Stimulated activated CD8-positive, alpha-beta memory T cell treated with anti-CD3 and anti-CD28 coated beads, Interleukin-4, amount 100 ng/mL, for 4 hours (primary cell): ENCODE measurements at regions not wholly inside any gene's neighbourhood (a gene's known extent, or its start where the extent isn't known, plus 50 kb on each side); places are given as distances from the start of the nearest gene placed in this dataset.
"Not testable (repeated sequence)": the region's sequence is repeated elsewhere in the genome, so short reads cannot be mapped to it uniquely, and the experiment has no call there.

Experiments used
- DNase-seq, 2 donors: peaks; one replicate each; pipeline ENCODE4 v3.0.0-alpha.2; 2020; ENCODE audit warnings: low read depth in 2 of 2, low spot score in 1 of 2

DNA sequence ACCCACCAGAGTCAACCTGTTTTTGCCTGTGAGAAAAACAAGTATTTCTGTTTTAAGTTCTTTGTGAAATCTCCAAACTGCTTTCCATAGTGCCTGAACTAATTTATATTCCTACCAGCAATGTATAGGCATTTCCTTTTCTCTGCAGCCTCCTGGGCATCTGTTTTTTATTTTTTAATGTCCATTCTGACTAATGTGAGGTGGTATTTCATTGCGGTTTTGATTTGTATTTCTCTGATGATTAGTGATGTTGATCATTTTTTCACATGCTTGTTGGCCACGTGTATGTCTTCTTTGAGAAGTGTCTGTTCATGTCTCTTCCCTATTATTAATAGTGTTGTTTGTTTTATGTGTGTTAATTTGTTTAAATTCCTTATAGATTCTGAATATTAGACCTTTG lies 820.5 kb downstream of the MCTP2 start:
- no peak for DNase-seq

- DNase-seq = no peak
Observed at GRCh38 chr15:95059346-95059905, 828.1 kb downstream of the MCTP2 start.

- DNase-seq = no peak
Observed at GRCh38 chr15:95068701-95069521, 837.5 kb downstream of the MCTP2 start.

DNA sequence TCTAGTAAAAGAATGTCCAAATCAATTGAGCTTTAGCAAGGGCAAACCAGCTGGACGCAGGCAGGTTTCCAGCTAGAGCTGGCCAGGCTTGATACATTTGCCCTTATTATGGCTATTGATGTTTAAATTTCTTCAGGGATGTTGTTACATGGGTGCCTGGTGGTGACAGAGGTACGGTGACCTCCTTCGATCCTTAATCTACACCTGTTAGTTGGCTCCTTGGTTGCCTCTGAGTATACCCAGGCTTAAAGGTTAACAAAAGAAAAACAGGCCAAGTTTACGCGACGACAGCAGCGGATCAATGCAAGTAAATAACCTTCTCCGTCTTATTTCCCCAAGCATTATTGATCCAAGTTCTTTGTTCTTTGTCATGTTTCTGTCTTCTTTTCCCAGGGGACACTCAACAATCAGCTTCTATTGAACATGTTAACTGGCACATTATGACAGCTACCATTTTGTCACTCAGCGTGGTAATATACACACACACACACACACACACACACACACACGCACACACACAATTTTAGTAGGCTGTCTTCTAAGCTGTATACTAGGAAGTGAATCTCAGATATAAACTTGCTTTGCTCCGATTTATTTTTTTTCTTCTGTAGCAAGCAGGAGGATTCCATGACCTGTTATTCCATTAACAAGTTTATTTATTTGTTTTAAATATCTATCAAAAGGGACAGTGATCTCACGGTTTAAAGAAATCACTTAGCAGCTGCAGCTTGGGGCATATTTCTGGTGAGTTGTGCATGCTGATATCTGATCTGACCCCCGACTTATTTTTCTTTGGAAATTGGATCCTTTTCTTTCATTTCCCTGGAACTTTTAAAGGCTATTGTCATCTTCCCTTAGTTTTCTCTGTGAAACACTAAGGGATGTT lies 844.7 kb downstream of the MCTP2 start:
- DNase-seq = no peak

DNA sequence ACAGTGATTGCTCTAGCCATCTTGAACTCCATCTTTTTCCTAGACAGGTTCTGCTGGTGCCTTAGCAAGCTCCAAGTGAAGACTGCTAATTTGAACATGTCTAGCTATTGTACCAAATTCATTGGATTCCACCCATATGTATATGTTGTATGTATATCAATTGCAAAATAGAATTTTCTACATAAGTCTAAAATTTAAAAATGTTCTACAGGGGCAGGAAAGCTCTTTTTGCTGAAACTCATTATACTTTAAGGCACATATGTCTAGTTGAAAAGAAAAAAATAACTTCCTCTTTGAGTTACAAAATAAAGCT lies 845.3 kb downstream of the MCTP2 start:
- DNase-seq = no peak

DNA sequence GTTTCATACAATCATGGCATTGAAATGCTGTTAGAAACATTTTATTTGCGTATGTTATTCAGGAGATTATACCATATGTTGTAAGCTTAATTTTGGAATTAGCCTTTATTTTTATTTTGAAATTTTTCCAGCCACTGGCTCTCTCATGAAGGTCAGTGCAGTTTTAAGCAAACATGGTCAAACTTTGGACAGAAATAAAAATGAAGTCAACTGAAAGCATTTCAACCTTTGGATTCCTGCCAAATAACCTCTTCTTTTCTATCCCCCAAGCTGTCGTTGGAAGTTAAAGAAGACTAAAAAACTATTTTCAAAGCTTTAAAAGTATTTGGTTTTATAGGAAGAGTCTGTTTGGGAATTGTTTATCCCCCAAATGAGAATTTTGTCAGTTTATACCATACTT lies 846.6 kb downstream of the MCTP2 start:
- no peak for DNase-seq

DNA sequence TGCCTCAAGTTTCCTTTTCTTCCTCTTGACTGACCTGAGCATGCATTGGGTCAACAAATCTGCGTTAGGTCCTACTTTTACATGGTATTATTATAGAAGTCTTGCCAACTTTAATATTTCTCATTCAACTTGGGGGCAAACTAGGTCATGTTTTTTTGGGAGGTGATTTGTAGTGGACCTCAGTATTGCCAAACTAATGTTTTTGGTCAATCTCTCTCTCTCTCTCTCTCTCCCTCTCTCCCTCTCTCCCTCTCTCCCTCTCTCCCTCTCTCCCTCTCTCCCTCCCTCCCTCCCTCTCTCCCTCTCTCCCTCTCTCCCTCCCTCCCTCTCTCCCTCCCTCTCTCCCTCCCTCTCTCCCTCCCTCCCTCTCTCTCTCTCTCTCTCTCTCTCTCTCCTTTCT lies 848.9 kb downstream of the MCTP2 start:
- not testable (repeated sequence) for DNase-seq

DNA sequence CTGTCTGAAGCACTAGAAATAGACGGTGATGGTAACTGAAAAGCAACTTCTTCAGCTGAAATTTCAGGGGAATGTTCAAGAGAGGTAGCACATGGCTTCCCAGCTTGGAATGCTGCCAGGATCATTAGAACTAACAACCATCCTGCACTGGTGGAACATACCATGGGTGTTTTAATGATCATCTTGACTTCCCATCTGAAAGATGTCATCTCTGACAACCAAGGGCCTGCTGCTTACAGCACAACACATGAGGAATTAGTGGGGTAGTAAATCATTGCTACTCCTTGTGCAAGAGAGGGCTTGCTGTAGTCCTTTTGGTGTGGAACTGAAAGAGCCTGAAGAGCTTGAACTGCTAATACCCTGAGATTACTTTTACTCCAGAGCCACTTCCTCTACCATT lies 853.7 kb downstream of the MCTP2 start:
- no peak for DNase-seq

- DNase-seq = no peak
Observed at GRCh38 chr15:95086531-95087252, 855.3 kb downstream of the MCTP2 start.

DNA sequence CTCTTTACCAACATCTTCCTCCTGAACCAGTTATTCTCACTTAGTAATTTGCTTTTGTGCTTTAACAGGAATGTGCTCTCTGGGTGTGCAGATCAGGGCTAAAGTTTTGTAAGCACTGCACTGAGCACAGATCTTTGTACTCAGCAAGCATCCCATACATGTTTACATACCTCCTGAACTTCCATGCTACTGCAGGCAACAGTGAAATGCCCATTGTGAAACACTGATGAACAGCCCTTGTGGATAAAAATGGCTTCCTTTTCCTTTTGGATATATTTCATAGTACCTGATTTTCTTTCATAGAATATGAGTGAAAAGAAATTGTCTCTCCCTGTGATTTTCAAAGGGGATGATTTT lies 855.9 kb downstream of the MCTP2 start:
- no peak for DNase-seq

DNA sequence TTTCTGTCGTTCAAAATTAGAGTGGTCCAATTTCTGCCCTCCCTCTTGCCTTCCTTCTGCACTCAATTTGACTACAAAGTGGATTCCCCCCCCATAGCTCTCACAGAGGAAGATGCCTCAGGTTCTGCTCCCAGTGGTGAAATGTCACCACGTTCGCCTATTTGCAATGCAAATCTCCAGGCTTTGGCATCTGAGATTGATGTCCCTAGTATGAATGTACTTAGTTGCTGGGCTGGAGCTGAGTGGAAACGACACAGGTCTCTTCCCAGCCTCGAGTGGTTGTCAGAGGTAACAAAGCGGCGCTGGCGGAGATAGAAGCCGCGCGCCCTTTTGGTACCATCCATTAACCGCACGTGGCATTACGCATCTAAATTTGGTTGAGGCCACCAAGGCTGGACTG lies 860.1 kb downstream of the MCTP2 start:
- DNase-seq = no peak

GRCh38 chr15:95095250-95095649 lies 863.9 kb downstream of the MCTP2 start:
- no peak for DNase-seq

DNA sequence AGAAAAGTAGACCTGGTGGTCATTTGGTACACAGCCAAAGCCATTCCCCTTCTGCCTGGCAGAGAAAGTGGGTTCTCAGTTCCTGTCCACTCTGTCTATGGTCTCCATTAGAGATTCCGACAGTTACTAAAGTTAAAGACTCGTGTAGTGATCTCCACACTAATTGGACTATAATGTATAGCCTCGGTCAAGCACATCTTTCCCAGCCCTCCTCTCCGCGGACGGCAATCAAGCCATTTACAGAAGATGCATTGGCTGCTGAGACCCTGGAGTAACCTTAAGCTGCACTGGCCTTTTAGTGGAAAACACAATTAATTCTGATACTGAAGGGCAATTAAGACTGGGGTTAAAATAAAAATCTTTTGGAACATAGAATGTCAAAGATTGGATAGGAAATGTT lies 865.3 kb downstream of the MCTP2 start:
- no peak for DNase-seq

- DNase-seq = no peak
Observed at GRCh38 chr15:95097361-95097760, 866.0 kb downstream of the MCTP2 start.

DNA sequence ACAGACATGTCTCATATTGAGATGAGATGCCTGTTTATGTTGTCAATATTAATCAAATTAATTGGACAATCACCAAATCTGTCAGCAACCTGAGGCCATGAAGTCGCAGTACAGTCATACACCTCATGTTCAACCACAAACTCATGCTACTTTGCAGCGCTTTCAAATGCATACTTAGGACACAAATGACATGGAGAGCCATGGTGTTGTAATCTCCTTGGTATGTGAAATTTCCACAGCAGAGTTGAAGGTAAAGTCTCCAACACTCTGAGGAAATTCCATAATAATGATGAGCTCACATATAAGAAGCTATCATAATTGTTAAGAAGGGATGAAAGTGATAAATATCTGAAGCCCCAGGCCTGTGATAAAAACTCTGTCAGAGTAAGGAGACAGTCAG lies 873.9 kb downstream of the MCTP2 start:
- DNase-seq = no peak

DNA sequence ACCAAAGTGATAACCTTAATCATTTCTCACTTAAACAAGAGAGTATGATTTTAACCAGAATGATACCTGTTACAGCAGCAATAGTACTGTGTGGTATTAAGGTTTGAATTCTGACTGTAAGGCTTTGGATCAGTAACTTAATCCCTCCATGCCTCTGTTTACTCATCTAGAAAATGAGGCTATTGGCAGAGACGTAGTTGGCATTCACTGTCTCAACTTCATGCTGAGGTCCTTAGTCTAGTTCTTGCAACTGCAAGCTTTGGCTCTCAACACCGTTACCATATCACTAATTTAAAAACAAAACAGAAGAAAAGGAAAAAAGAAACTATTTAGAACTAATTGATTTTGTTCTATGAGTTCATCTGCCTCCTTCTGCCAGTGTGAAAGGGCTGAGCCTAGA lies 875.4 kb downstream of the MCTP2 start:
- no peak for DNase-seq

DNA sequence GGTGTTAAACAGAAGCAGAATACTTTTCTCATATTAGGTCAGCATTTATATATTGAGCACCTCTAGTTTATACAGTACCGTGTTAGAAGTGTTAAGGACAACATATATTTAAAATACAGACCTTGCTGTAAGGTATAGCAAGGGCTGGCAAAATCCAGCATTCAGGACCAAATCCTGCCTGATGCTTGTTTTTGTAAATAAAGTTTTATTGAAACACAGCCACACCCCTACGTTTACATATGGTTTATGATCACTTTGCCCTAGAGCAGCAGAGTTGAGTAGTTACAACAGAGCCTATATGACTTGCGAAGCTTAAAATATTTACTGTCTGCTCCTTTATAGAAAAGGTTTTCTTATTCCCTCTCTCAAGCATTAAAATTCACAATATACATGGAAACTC lies 877.3 kb downstream of the MCTP2 start:
- no peak for DNase-seq

- no peak for DNase-seq
Observed at GRCh38 chr15:95111969-95112368, 880.6 kb downstream of the MCTP2 start.

DNA sequence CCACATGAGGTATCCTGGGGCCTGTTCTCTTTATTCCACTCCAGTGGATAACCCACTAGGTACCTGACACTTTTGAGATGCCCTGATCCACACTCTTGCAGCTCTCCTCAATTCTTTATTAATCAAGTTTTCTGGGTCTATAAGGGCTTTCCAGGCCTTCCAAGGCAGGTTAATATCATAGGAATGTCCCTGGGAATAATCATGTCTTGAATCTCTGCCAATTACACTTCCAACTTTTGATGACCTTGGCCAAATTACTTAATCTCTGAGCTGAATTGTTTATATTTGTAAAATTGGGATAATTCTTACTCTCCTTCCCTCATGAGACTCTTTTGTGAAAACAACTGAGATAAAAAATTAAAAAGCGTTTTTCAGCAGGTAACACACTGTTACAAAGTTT lies 881.7 kb downstream of the MCTP2 start:
- no peak for DNase-seq

DNA sequence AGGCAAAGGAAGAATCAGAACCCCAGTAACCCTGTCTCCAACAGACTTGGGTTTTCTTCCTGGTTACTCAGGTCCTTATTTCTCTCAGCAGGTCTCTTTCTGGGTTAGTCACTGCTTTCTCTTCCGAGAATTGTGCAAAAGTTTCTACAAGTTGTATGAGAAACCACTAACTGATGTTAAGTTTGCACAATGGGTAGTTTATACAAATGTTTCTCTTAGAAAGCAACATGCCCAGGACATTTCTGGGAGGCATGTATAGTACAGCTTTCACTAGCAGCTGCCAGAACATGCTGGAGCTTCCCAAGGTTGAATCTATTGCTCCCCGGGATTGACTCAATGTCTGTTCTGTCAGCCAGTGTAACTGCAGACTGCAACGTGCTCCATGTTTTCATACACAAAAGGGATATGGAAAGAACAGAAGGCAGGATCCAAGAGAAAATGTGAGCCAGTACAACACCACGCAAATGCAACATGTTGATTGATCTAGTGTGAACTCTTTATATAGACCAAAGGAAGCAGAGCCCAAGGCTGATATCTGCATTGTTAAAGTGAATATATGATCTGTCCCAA lies 887.8 kb downstream of the MCTP2 start:
- no peak for DNase-seq

DNA sequence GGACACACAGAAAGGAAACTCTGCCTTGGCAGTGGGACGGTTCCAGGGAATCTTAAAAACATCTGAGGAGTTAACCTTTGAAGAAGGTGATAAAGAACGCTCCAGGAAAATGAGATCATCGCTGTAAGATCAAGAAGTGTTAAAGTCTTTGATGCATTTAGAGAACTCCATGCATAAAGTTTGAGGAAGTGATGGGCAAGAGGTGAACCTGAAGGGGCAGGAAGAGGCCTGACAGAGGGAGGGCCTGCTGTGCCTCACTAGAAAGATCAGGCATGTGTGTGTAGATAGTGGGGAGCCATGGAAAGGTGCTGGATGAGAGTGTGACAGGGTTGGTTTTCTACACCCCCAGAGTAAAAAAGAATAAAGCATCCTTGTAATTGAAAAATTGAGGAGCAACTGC lies 889.2 kb downstream of the MCTP2 start:
- no peak for DNase-seq
